K562 (cell line): ENCODE measurements at regions not wholly inside any gene's neighbourhood (a gene's known extent, or its start where the extent isn't known, plus 50 kb on each side); places are given as distances from the start of the nearest gene placed in this dataset.

Source experiments
- CUX1 ChIP-seq: fragments of 200-800 bp; sonication (Bioruptor generic); IDR thresholded peaks from 2 replicates; pipeline ENCODE4 v1.6.1; 2016; ENCODE audit warnings: missing genetic modification characterization, missing compliant biosample characterization
- HMBOX1 ChIP-seq: sonication (generic); IDR thresholded peaks from 2 replicates; pipeline ENCODE4 v1.6.1; 2016
- HNRNPK ChIP-seq: fragments of 200-400 bp; formaldehyde crosslinking; IDR thresholded peaks from one replicate; pipeline ENCODE4 v1.6.1; 2018; ENCODE audit warnings: mild to moderate bottlenecking, low read depth, low read length; ENCODE audit not compliant: poor library complexity, severe bottlenecking
- KLF1 ChIP-seq: fragments of 450-650 bp; IDR thresholded peaks from 2 replicates; pipeline ENCODE4 v1.6.1; 2016; ENCODE audit warnings: missing genetic modification characterization, missing compliant biosample characterization
- L3MBTL2 ChIP-seq: fragments of 450-650 bp; IDR thresholded peaks from 2 replicates; pipeline ENCODE4 v1.6.1; 2016; ENCODE audit warnings: mild to moderate bottlenecking, moderate library complexity
- MBD1 ChIP-seq: fragments of 250-450 bp; sonication (Bioruptor Pico); IDR thresholded peaks from 2 replicates; pipeline ENCODE4 v1.8.0; 2022; ENCODE audit warnings: inconsistent platforms
- NBN ChIP-seq: fragments of 450-650 bp; IDR thresholded peaks from 2 replicates; pipeline ENCODE4 v1.6.1; 2016; ENCODE audit warnings: low read depth, mild to moderate bottlenecking
- NKRF ChIP-seq: fragments of 450-650 bp; IDR thresholded peaks from 2 replicates; pipeline ENCODE4 v1.6.1; 2016; ENCODE audit warnings: borderline replicate concordance
- RFX5 ChIP-seq: IDR thresholded peaks from 2 replicates; pipeline ENCODE4 v1.6.1; 2011; ENCODE audit warnings: low read depth, mild to moderate bottlenecking, improper control_type of control experiment, low read length
- U2AF2 ChIP-seq: fragments of 200-400 bp; formaldehyde crosslinking; optimal IDR thresholded peaks from 2 replicates; pipeline ENCODE3; 2017; ENCODE audit warnings: low read depth, mild to moderate bottlenecking, low read length
- ZFP30 ChIP-seq: fragments of 250-450 bp; sonication (Bioruptor Pico); IDR thresholded peaks from 2 replicates; pipeline ENCODE4 v1.8.0; 2022; ENCODE audit warnings: moderate library complexity, mild to moderate bottlenecking, inconsistent platforms, borderline replicate concordance
- ZFX ChIP-seq: sonication (generic); formaldehyde crosslinking; IDR thresholded peaks from 2 replicates; pipeline ENCODE4 v1.8.0; 2022; ENCODE audit warnings: mild to moderate bottlenecking, missing genetic modification reagents, moderate library complexity
- ZNF316 ChIP-seq: fragments of 450-650 bp; IDR thresholded peaks from 2 replicates; pipeline ENCODE4 v1.6.1; 2016
- ZNF347 ChIP-seq: fragments of 450-650 bp; formaldehyde crosslinking; IDR thresholded peaks from 2 replicates; pipeline ENCODE4 v1.4.0; 2020; ENCODE audit warnings: low read depth, mild to moderate bottlenecking, moderate library complexity
- ZNF398 ChIP-seq: fragments of 250-450 bp; sonication (Bioruptor Pico); IDR thresholded peaks from 2 replicates; pipeline ENCODE4 v1.8.0; 2021; ENCODE audit warnings: moderate library complexity, mild to moderate bottlenecking, inconsistent platforms
- ZNF778 ChIP-seq: fragments of 450-650 bp; formaldehyde crosslinking; IDR thresholded peaks from 2 replicates; pipeline ENCODE4 v1.4.0; 2020; ENCODE audit warnings: mild to moderate bottlenecking, moderate library complexity

- TF ChIP-seq ZFX (peak; percentile 81), HNRNPK (peak; percentile 76), MBD1 (CRISPR knock-in tag) (no peak), NBN (no peak), RFX5 (no peak), ZNF398 (CRISPR knock-in tag) (no peak), ZNF316 (no peak), ZNF347 (CRISPR knock-in tag) (no peak), HMBOX1 (no peak), L3MBTL2 (peak; percentile 73), NKRF (no peak), KLF1 (tag) (no peak), U2AF2 (no peak), ZNF778 (CRISPR knock-in tag) (no peak), CUX1 (CRISPR knock-in tag) (no peak), ZFP30 (CRISPR knock-in tag) (no peak)
These were observed 269.6 kb downstream of the RPS24 start (continued) for GRCh38 chr10:78302989-78303854.
